ENCODE measurements at regions not wholly inside any gene's neighbourhood (a gene's known extent, or its start where the extent isn't known, plus 50 kb on each side); places are given as distances from the start of the nearest gene placed in this dataset.
"Not testable (repeated sequence)": the region's sequence is repeated elsewhere in the genome, so short reads cannot be mapped to it uniquely, and the experiment has no call there.

GRCh38 chr4:37549866-37550265, 136.3 kb downstream of the RELL1 start:
- not testable (repeated sequence) for H2BK15ac ChIP-seq (ENCODE audit: low read length); H4K91ac ChIP-seq (replicated peaks; ENCODE audit: insufficient read length, low read length); H3K4me2 ChIP-seq (ENCODE audit: insufficient read depth in 1 of 2, low read depth in 2 of 2, low read length in 2 of 2); H2BK5ac ChIP-seq (ENCODE audit: low read depth, low read length); H2AK5ac ChIP-seq (ENCODE audit: low read depth, low read length); FAIRE-seq; H3K4ac ChIP-seq (replicated peaks; ENCODE audit: insufficient read length, low read depth, low read length); DNase-seq (ENCODE audit: low read depth in 1 of 2, low spot score in 2 of 2); H3K56ac ChIP-seq (replicated peaks; ENCODE audit: insufficient read length, low read depth, low read length); H3K14ac ChIP-seq (ENCODE audit: insufficient read length); H4K5ac ChIP-seq (ENCODE audit: insufficient read length, low read depth, low read length); H3K79me2 ChIP-seq (ENCODE audit: control insufficient read depth in 1 of 2, insufficient read depth in 2 of 2, low read length in 2 of 2); H4K20me1 ChIP-seq (replicated peaks in 1 of 2; ENCODE audit: control insufficient read depth in 1 of 2, insufficient read depth in 2 of 2, low read length in 2 of 2); H2BK20ac ChIP-seq (ENCODE audit: low read length); H3K4me1 ChIP-seq (replicated peaks in 1 of 4; ENCODE audit: control insufficient read depth in 3 of 4, insufficient read depth in 4 of 4, low read length in 3 of 4); H3K27ac ChIP-seq (ENCODE audit: low read depth, low read length); H3K18ac ChIP-seq (ENCODE audit: extremely low read depth, low read length); H3K36me3 ChIP-seq (ENCODE audit: control insufficient read depth in 2 of 4, insufficient read depth in 4 of 4, low read length in 3 of 4); H3K23me2 ChIP-seq (ENCODE audit: low read depth, low read length); H3K9ac ChIP-seq (replicated peaks in 1 of 4; ENCODE audit: extremely low read depth in 1 of 4, low read depth in 3 of 4, low read length in 3 of 4); H3K27me3 ChIP-seq (replicated peaks in 1 of 4; ENCODE audit: control insufficient read depth in 3 of 4, extremely low read depth in 1 of 4, insufficient read depth in 3 of 4, low read length in 3 of 4); H2BK120ac ChIP-seq (replicated peaks; ENCODE audit: low read depth, low read length); H3K4me3 ChIP-seq (ENCODE audit: extremely low read depth in 1 of 4, insufficient read depth in 2 of 4, low read depth in 3 of 4, low read length in 4 of 4); H4K8ac ChIP-seq (ENCODE audit: extremely low read depth, insufficient read depth, low read length); H3K79me1 ChIP-seq (ENCODE audit: low read depth, low read length); H2BK12ac ChIP-seq (ENCODE audit: low read depth, low read length); H2AFZ ChIP-seq (ENCODE audit: low read length); H3K23ac ChIP-seq (ENCODE audit: insufficient read length)
- 83% methylated on average over 3 of the region's 3 CpGs; no CpG with 5 or more reads in 1 of the 2 experiments for WGBS, 2 experiments (ENCODE audit: extremely low coverage in 1 of 2, insufficient coverage in 1 of 2, insufficient read length in 1 of 2, insufficient replicate concordance in 2 of 2, low coverage in 1 of 2, low lambda C conversion rate in 2 of 2, missing lambda C conversion rate in 1 of 2)
- CTCF ChIA-PET (ENCODE audit: partially characterized antibody), result interaction anchor here (0.6 to 1.6 kb wide), 3 partner anchors 17 to 86 kb away, joined by 3 to 6 read pairs (median 5); no protein-coding TSS in a partner anchor
- H3K9me3 ChIP-seq (ENCODE audit: insufficient read depth in 2 of 2, low read depth in 1 of 2, low read length in 1 of 2), result peaks cover 0 to 13% of the 10 kb centered on the region in 2 experiments; a peak in 2 of 4 replicates
- POLR2A ChIA-PET (ENCODE audit: partially characterized antibody), result interaction anchor here (0.6 kb wide), 1 partner anchor 224 kb away, joined by 3 read pairs; no protein-coding TSS in a partner anchor

Measured in H1 (cell line).